ENCODE measurements at regions not wholly inside any gene's neighbourhood (a gene's known extent, or its start where the extent isn't known, plus 50 kb on each side); places are given as distances from the start of the nearest gene placed in this dataset.

DNA sequence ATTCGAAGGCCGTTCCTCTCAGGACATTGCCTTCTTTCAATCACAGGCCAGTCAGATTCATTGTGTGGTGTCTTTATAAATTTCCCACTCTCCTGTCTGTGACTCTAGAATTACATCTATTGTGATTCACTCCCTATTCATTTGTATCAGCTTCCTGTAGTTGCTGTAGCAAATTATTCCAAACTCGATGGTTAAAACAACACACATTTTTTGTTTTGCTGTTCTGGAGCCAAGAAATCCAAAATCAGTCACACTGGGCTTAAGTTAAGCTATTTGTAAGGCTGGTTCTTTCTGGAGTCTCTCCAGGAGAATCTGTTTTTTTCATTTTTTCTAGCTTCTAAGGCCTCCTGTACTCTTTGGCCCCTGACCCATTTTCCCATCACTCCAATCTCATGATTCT is 1487.0 kb upstream of the SLC10A2 start:
- no peaks in the 10 kb centered on the region for H3K27me3 ChIP-seq
- no peaks in the 10 kb centered on the region for H3K36me3 ChIP-seq
- ATAC-seq, result no peak
- intact Hi-C loops (cut with DNase I), result no loop called here
- WGBS, 2 donors, result 57 to 64% methylated on average over 3 of the region's 3 CpGs
- no peaks in the 10 kb centered on the region for H3K4me1 ChIP-seq
- DNase-seq, result no peak
- TF ChIP-seq, protein P1, sequence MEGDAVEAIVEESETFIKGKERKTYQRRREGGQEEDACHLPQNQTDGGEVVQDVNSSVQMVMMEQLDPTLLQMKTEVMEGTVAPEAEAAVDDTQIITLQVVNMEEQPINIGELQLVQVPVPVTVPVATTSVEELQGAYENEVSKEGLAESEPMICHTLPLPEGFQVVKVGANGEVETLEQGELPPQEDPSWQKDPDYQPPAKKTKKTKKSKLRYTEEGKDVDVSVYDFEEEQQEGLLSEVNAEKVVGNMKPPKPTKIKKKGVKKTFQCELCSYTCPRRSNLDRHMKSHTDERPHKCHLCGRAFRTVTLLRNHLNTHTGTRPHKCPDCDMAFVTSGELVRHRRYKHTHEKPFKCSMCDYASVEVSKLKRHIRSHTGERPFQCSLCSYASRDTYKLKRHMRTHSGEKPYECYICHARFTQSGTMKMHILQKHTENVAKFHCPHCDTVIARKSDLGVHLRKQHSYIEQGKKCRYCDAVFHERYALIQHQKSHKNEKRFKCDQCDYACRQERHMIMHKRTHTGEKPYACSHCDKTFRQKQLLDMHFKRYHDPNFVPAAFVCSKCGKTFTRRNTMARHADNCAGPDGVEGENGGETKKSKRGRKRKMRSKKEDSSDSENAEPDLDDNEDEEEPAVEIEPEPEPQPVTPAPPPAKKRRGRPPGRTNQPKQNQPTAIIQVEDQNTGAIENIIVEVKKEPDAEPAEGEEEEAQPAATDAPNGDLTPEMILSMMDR (IDR thresholded peaks at IDR 0.05), result no peak
- H3K27ac ChIP-seq, result no peak overlapping the region
- H3K9me3 ChIP-seq, result no peaks in the 10 kb centered on the region
- H3K4me3 ChIP-seq, result no peak overlapping the region

DNA sequence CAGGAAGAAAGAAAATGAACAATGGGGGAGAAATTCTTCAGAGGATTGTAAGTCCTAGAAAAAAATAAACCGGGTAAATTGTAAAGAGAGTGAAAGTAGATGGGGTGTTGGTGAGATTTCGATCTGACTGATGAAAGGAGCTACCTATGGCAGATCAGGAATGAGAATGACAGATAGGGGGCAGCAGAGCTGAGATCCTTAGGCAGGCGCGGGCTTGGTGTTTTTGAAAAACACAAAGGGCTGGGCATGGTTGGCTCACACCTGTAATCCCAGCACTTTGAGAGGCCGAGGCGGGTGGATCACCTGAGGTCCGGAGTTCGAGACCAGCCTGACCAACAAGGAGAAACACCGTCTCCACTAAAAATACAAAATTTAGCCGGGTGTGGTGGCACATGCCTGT is 1468.6 kb upstream of the SLC10A2 start:
- Histone ChIP-seq H3K4me1 (no peaks in the 10 kb centered on the region), H3K4me3 (no peak overlapping the region), H3K9me3 (no peaks in the 10 kb centered on the region), H3K27me3 (no peaks in the 10 kb centered on the region), H3K36me3 (no peaks in the 10 kb centered on the region), H3K27ac (no peak overlapping the region)
- intact Hi-C loops (cut with DNase I), result no loop called here
- DNase-seq (no peak), ATAC-seq (no peak)
- WGBS, 2 donors, result 94 to 96% methylated on average over 10 of the region's 10 CpGs
- TF ChIP-seq, protein P1 (IDR thresholded peaks at IDR 0.05), result no peak

DNA sequence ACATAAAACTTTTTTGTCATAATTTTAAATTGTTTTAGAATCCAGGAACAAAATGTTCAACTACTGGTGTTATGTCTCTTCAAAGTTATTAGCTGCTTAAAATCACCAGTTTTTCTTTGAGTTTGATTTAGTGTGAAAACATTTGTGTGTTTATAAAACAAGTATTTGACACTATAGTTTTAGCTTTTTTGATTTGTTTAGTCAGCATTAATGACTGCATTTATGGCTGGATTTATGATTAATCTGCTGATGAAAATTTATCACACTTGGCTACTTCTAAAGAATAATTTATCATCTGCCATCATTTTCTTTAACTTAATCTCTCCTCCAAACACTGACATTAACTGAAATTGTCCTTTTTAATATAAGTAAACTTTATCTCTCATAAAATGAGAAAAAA is 1465.9 kb upstream of the SLC10A2 start:
- TF ChIP-seq, protein P1 (IDR thresholded peaks at IDR 0.05), result no peak
- no peak overlapping the region for H3K27ac ChIP-seq
- intact Hi-C loops (cut with DNase I), result no loop called here
- no peak overlapping the region for H3K4me3 ChIP-seq
- no peaks in the 10 kb centered on the region for H3K27me3 ChIP-seq
- no peaks in the 10 kb centered on the region for H3K4me1 ChIP-seq
- H3K9me3 ChIP-seq, result no peaks in the 10 kb centered on the region
- no peak for DNase-seq
- H3K36me3 ChIP-seq, result no peaks in the 10 kb centered on the region
- no peak for ATAC-seq

DNA sequence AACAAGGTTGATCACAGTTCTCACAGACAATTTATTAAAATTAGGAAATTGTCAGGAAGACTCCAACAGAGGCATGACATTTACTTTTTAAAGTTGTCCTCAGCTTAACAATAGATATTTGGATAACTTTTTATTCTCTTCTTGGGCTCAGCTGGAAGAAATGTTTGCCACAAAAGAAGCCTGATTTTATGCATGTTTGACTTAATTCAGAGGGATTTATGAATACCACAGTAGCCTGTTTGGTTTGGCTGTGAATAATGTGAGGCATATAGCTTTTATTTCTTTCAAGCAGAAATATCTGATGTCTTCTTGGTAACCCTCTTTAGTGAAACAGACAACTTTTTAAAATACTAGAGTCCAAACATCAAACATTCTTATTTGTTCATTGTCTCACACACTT is 1464.5 kb upstream of the SLC10A2 start:
- H3K27me3 ChIP-seq, result no peaks in the 10 kb centered on the region
- no peak overlapping the region for H3K4me3 ChIP-seq
- intact Hi-C loops (cut with DNase I), result no loop called here
- TF ChIP-seq, protein P1 (IDR thresholded peaks at IDR 0.05), result no peak
- DNase-seq (no peak), ATAC-seq (no peak)
- H3K9me3 ChIP-seq, result no peaks in the 10 kb centered on the region
- H3K4me1 ChIP-seq, result no peaks in the 10 kb centered on the region
- H3K36me3 ChIP-seq, result no peaks in the 10 kb centered on the region
- H3K27ac ChIP-seq, result no peak overlapping the region

DNA sequence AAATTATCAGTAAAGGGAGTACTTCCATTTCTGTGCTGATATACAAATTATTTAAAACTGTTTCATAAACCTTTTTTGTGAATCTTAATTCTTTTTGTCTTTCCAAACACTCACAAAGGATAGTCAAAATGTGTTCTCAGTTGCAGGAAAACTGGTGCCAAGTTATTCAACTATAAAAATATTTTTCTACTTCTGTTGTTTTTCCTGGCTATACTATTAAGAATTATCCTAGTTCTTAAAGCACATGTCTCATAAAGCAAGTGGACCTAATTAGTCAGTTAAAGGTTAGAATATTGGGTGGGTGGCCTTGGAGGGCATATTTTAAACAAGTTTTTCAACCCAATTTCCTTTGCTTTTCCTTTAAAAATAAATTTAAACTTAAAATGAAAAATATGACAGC is 1460.3 kb upstream of the SLC10A2 start:
- Histone ChIP-seq H3K9me3 (peaks cover 0 to 29% (median 0%) of the 10 kb centered on the region in 11 donors), H3K36me3 (no peaks in the 10 kb centered on the region), H3K4me3 (no peak overlapping the region), H3K27ac (no peak overlapping the region), H3K4me1 (no peaks in the 10 kb centered on the region), H3K27me3 (no peaks in the 10 kb centered on the region)
- no peak for DNase-seq
- ATAC-seq, result no peak
- intact Hi-C loops (cut with DNase I), result no loop called here
- TF ChIP-seq, protein P1 (IDR thresholded peaks at IDR 0.05), result no peak
